ENCODE measurements at regions not wholly inside any gene's neighbourhood (a gene's known extent, or its start where the extent isn't known, plus 50 kb on each side); places are given as distances from the start of the nearest gene placed in this dataset.

- DNase-seq = no peak
Measured at GRCh38 chr4:160808174-160808573, 1355.6 kb downstream of the FSTL5 start.

DNA sequence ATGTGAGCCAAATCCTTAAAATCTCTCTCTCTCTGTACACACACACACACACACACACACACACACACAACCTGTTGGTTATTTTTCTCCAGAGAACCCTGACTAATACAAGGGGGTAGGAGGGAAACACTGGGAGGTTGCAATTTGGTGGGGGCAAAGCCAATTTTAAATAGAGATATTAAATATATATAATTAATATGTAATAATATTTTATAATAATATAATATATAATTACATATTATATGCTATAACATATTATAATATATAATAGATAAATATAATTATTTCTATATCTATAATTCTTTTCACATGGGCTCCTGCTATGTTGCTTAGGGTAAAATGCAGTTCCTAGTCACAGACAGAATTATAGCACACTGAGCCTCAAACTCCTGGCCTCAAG is 1354.2 kb downstream of the FSTL5 start:
- DNase-seq = no peak

DNA sequence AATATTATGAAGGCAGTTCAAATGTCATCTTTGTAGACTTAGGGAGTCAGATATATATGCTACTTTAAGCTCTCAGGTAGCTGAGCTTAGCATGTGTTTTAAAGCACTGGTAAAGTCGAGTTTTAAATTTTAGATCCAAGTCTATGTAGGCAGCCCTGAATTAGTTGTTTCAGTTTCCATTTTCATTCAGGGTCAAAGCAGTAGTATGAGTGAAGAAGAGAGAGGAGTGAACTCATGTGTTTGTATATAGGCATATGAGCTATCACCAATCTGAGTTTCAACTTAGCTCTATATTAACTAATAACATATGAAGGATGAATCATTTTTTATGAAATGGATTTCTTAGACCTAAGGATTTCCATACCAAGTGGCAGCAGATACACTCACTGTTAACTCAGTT is 1353.4 kb downstream of the FSTL5 start:
- DNase-seq = no peak

- DNase-seq = no peak
Measured at GRCh38 chr4:160810941-160811340, 1352.9 kb downstream of the FSTL5 start.

DNA sequence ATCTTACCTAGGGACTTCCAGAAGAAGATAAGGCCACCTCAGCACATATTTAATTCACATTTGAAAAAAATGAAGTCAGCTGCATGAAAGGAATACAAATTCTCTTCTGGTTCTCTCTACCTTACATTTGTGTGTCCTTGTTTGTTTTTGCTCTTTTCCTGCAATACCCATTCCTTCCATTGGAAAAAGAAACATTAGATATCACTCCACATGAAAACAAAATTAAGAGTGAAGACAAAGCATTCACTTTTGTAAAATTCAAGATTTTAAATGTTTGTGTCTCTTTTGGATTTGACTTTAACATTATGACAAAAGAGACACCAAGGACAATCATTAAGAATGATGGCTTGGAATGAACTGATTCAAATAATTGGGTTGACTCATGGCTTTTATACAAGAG is 1351.8 kb downstream of the FSTL5 start:
- no peak for DNase-seq

GRCh38 chr4:160814726-160815125 is 1349.1 kb downstream of the FSTL5 start:
- DNase-seq = no peak

GRCh38 chr4:160818571-160818970 is 1345.2 kb downstream of the FSTL5 start:
- no peak for DNase-seq

GRCh38 chr4:160819791-160820190 is 1344.0 kb downstream of the FSTL5 start:
- no peak for DNase-seq

DNA sequence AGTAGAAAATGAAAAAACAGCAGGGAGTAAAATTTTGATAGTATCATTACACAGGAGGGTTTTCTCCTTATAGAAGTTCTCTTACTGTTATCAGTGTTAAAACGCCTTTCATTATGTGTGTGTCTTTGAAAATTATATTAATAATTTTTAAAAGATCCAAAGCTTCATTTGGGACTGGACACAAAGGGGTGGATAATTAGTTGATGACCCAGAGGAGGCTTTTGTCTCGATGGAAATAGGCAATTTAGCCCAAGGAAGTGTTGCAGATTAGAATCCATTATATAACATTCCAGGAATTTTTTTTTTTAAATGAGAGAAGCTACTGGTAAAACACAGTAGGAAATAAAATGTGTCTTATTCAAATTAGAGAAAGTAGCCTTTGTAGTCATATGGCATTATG is 1339.3 kb downstream of the FSTL5 start:
- DNase-seq = no peak

GRCh38 chr4:160825644-160826338 is 1338.0 kb downstream of the FSTL5 start:
- no peak for DNase-seq

DNA sequence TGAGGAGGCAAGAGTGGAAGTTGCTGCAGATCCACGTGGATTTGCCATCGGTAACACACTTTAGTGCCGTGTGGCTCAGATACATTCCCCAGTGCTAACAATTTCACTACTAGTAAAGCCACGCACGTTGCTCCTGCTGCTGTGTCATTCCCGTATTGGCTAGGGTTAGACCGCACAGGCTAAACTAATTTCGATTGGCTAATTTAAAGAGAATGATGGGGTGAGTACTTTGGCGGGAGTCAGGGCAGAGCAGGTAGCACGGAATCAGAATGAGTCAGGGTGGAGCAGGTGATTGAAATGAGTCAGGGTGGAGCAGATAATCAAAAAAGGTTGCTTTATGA is 1337.5 kb downstream of the FSTL5 start:
- DNase-seq = no peak

GRCh38 chr4:160831165-160831922 is 1332.5 kb downstream of the FSTL5 start:
- no peak for DNase-seq

GRCh38 chr4:160835789-160836188 is 1328.0 kb downstream of the FSTL5 start:
- DNase-seq = no peak

GRCh38 chr4:160836431-160836830 is 1327.4 kb downstream of the FSTL5 start:
- no peak for DNase-seq

DNA sequence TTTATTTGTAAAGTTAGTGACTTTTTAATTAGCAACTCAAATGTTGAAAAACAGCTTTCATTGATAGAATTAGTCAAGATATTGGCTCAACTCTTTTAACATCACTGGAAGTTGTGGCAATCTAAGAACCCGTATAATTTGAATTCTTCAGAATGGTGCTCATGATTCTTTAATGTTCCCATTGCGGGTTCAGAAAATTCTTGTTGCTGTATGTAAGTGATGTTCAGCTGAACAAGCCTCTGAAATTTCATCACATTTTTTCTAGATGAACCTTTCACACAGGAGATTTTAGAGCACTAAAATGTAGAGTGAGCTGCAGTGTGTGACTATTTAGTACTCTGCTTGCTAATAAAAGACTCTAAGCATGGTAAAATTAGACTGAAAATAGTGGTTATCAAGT is 1317.7 kb downstream of the FSTL5 start:
- no peak for DNase-seq

GRCh38 chr4:160847228-160847627 is 1316.6 kb downstream of the FSTL5 start:
- no peak for DNase-seq

DNA sequence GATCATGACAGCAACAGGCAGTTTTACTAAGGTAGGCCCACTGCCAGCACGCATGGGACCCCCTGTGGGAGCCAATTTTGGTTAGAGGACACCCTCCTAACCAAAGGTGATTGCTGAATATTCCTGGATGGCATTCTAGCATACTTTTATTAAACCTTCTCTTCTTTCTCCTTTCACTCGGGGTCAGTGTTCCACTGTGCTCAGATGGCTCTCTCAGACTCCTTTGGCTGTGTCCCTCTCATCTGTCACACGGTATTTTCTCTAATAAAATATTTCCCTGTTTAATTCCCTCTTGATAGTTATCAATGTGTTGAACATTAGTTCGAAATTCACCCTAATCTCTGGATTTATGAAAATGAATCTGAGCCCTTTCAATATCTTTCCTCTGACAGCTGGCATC is 1315.3 kb downstream of the FSTL5 start:
- no peak for DNase-seq

- DNase-seq = no peak
Measured at GRCh38 chr4:160848901-160849760, 1314.7 kb downstream of the FSTL5 start.

DNA sequence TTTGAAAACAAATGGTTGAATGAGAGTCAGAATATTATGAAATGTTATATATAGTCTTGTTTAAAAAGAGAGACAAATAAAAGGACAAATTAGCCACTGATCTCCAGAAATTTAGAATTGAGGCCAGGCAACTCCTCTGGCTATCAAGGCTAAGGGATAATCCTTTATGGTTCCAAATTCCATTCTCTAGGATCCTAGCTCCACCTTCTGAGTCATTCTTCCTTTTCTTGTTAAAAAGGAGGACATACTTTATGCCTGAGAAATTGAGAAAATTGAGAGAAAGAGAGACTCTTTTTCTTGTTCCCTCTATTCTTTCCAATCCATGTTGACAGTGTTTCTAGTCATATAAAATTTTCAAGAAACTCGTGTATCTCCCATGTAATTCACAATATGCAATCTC is 1299.5 kb downstream of the FSTL5 start:
- no peak for DNase-seq

DNA sequence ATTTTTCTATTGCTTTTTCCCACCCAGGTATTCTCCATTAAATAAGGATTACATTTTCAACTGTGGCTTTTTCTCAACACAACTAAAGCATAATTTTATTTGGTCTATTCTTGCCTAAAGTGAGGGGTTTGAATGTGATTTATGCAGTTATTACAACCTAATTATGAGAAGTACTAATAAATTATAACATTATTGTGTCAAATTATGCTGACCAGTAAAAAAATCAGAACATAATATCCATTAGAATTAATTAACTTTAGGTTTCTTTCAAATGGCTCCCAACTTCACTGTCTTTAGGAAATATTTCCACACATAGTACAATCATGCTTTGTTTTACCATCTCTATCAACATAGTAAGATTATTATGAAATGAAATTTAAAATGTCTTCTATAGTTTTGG is 1293.9 kb downstream of the FSTL5 start:
- no peak for DNase-seq

DNA sequence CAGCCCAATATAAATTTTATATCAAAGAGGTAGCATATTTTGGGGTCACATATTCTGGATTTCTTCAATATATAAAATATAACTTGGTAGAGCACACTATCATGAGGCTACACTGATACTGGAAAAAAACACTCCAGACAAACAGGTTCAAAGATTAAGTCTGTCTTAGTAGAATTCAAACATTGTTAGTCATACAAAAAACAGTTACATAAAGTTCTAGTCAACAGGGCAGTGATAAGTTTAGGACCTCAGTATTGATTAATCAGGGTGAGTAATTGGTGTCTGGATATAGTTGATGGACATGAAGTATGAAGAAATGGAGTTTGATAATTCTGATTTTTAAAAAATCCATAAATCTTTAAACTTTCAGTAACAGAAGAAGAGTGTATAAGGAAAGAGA is 1291.3 kb downstream of the FSTL5 start:
- no peak for DNase-seq

DNA sequence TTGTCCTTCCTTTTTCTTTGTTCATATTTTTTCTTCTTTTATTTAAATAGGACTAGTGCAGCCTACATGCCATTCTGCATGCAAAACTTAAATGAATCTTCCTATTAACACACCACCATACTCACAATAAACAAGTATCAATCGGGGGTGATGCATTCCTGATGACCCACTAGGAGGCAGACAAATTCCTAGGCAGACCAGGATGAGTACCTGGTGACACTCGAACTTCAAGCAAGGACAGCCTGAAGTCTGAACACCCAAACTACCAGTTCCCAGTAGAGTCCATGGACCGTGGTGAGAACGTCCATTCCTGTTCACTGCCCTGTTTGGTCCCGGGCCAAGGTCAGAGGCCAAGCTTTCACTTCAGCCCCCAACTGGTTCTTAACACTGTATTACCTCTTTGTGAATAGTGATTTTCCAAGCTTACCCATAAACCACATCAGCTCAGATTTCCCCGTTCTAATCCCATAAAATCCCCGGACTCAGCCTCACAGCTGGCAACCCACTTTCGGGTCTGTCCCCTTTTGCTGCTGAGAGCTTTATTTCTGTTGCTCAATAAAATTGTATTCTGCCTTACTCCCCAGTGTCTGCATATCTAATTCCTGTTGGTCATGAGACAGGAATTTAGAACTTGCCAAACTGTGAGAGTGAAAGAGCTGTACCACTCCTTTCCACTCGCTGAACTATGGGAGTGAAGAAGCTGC is 1286.6 kb downstream of the FSTL5 start:
- DNase-seq = no peak

DNA sequence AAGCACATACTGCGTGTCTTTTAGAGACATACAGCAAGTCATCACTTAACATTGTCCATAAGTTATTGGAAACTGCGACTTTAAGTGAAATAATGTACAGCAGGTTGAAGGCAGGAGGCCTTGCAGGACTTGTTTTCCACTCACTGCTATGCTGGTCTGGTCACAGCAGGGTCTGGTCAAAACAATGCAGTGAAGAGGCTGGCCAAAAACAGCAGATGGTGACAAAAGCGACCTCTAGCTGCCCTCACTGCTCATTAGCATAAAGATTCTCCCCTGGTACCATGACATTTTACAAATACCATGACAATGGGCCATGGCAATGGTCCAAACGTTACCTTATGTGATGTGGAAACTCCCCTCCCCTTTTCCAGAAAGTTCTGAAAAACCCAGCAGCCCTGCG is 1283.6 kb downstream of the FSTL5 start:
- DNase-seq = no peak
